Chondrocyte (in vitro differentiated cells): ENCODE measurements at regions not wholly inside any gene's neighbourhood (a gene's known extent, or its start where the extent isn't known, plus 50 kb on each side); places are given as distances from the start of the nearest gene placed in this dataset.

Experiments used
- DNase-seq: peaks from one replicate; pipeline ENCODE4 v3.0.0; 2021; ENCODE audit warnings: mixed read lengths, low spot score
- H3K27ac Mint-ChIP-seq: one replicate; pipeline ENCODE4 v1.8.0; 2021; ENCODE audit warnings: mild to moderate bottlenecking, moderate library complexity, mixed read lengths; ENCODE audit not compliant: unreplicated experiment
- H3K27me3 Mint-ChIP-seq: 2 replicates; pipeline ENCODE4 v1.8.0; 2021; ENCODE audit warnings: low read depth, mixed read lengths
- H3K36me3 Mint-ChIP-seq: 2 replicates; pipeline ENCODE4 v1.8.0; 2021; ENCODE audit warnings: low read depth, mixed read lengths
- H3K4me1 Mint-ChIP-seq: 2 replicates; pipeline ENCODE4 v1.8.0; 2021; ENCODE audit warnings: low read depth, mild to moderate bottlenecking, mixed read lengths
- H3K4me3 Mint-ChIP-seq: one replicate; pipeline ENCODE4 v1.8.0; 2021; ENCODE audit warnings: mild to moderate bottlenecking, moderate library complexity, mixed read lengths; ENCODE audit not compliant: unreplicated experiment
- H3K9me3 Mint-ChIP-seq: 2 replicates; pipeline ENCODE4 v1.8.0; 2021; ENCODE audit warnings: low read depth, mixed read lengths
- TF ChIP-seq, protein P1 (sequence below): fragments of 200-600 bp; sonication (generic); IDR thresholded peaks from 2 replicates; pipeline ENCODE4 v1.5.0; 2021; ENCODE audit warnings: antibody characterized with exemption, mild to moderate bottlenecking, moderate library complexity

DNA sequence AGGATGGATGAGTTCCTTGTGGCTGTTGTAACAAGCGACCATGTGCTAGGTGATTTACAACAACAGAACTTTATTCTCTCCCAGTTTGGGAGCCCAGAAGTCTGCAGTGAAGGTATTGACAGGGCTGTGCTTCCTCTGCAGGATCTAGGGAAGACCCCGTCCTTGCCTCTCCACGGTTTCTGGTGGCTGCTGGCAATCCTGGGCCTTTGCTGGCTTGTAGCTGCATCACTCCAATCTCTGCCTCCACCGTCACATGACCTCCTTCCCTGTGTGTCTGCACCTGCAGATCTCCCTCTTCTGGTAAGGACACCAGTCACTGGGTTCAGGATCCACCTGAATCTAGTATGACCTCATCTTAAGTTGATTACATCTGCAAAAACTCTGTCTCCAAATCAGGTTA is 115.6 kb downstream of the GLRX3 start:
- Mint-ChIP-seq H3K36me3 (peaks cover 16% of the 10 kb centered on the region), H3K9me3 (peaks cover 49% of the 10 kb centered on the region), H3K4me1 (no peaks in the 10 kb centered on the region), H3K27me3 (no peaks in the 10 kb centered on the region), H3K27ac (no peak overlapping the region), H3K4me3 (no peak overlapping the region)
- TF ChIP-seq, protein P1, sequence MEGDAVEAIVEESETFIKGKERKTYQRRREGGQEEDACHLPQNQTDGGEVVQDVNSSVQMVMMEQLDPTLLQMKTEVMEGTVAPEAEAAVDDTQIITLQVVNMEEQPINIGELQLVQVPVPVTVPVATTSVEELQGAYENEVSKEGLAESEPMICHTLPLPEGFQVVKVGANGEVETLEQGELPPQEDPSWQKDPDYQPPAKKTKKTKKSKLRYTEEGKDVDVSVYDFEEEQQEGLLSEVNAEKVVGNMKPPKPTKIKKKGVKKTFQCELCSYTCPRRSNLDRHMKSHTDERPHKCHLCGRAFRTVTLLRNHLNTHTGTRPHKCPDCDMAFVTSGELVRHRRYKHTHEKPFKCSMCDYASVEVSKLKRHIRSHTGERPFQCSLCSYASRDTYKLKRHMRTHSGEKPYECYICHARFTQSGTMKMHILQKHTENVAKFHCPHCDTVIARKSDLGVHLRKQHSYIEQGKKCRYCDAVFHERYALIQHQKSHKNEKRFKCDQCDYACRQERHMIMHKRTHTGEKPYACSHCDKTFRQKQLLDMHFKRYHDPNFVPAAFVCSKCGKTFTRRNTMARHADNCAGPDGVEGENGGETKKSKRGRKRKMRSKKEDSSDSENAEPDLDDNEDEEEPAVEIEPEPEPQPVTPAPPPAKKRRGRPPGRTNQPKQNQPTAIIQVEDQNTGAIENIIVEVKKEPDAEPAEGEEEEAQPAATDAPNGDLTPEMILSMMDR: no peak
- no peak for DNase-seq

DNA sequence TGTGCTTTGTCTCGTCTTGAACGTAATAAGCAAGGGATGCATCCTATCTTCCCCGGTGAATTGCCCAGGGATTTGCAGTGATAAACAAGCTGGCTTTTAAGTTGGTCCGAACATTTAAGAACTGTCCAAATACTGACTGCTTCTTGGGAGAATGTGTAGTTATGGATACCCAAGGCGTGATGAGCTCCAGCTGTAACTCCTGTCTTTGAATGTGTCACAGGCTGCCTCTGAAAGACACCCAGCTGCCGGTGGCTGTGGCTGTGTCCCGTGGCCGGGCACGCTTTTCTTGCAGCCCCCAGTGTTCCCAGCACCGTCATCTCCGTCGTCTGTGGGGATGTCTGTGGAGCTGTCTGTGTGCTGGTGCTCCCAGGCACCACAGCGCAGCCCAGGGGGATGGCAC is 118.1 kb downstream of the GLRX3 start:
- TF ChIP-seq, protein P1: no peak
- DNase-seq: no peak
- Mint-ChIP-seq H3K4me1 (no peaks in the 10 kb centered on the region), H3K4me3 (no peak overlapping the region), H3K27me3 (no peaks in the 10 kb centered on the region), H3K36me3 (peaks cover 12% of the 10 kb centered on the region), H3K27ac (no peak overlapping the region), H3K9me3 (peaks cover 47% of the 10 kb centered on the region)

DNA sequence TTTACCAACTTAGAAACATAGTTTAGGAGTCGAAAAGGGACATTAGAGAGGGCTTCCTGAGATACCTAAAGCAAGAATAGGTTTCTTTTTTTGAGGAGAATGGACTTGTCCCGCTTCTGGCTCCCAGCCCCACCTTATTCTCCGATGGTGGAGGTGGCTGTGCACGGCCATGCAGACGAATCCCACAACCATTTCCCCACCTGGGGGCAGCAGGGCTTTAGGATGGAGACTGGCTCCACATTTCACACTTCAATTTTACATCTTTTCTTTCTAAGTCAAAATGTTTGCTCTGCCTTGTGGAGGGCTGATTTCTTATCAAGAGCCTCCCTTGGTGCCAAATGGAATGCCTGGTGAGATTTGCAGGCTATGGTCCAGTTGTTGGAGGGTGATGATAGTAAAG is 118.5 kb downstream of the GLRX3 start:
- no peak for DNase-seq
- Mint-ChIP-seq H3K9me3 (peaks cover 45% of the 10 kb centered on the region), H3K4me1 (no peaks in the 10 kb centered on the region), H3K4me3 (no peak overlapping the region), H3K27ac (no peak overlapping the region), H3K27me3 (no peaks in the 10 kb centered on the region), H3K36me3 (peaks cover 12% of the 10 kb centered on the region)
- TF ChIP-seq, protein P1: no peak

DNA sequence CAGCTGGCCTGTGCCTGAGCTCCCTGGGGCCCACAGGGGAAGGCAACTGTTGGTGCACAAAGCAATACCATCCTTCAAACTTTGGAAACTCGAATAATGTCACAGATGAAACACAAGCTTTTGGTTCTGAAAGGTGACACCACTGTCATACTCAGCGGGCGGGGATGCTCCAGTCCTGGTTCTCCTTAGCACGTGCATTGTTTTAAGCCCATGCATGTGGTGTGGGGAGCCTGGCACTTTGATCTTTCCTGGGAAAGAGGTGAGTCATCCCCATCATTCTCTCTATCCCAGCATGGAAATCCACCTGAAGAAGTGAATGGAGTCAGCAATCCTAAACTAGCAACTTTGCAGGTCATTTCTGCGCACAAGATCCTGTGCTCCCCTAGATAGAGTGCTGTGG is 119.6 kb downstream of the GLRX3 start:
- Mint-ChIP-seq H3K27me3 (no peaks in the 10 kb centered on the region), H3K4me1 (no peaks in the 10 kb centered on the region), H3K9me3 (peaks cover 45% of the 10 kb centered on the region), H3K36me3 (peaks cover 17% of the 10 kb centered on the region), H3K27ac (no peak overlapping the region), H3K4me3 (no peak overlapping the region)
- TF ChIP-seq, protein P1: no peak
- no peak for DNase-seq

DNA sequence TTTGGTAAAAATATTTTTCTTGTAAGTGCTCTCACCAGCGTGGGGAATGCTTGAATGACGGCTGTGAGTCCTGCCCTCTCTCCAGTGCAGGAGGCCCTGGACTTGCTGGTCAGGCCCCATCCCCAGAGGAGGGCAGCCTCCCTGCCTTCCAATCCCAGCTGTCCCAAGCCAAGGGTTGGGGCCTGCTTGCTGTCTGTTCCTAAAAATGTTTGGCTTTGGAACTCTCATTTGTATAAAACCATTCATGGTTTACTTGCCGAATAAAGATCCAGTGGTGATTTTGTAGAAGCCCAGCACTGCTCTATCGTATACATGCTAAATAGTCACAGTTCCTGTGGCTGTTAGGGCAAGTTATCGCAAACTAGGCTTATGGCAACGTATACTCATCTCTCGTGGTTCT is 121.7 kb downstream of the GLRX3 start:
- TF ChIP-seq, protein P1: no peak
- no peaks in the 10 kb centered on the region for H3K27me3 Mint-ChIP-seq
- H3K4me3 Mint-ChIP-seq: no peak overlapping the region
- DNase-seq: no peak
- no peaks in the 10 kb centered on the region for H3K4me1 Mint-ChIP-seq
- H3K9me3 Mint-ChIP-seq: peaks cover 44% of the 10 kb centered on the region
- H3K27ac Mint-ChIP-seq: no peak overlapping the region
- peaks cover 17% of the 10 kb centered on the region for H3K36me3 Mint-ChIP-seq
